Stomach (tissue), 4 donors: ENCODE measurements at regions not wholly inside any gene's neighbourhood (a gene's known extent, or its start where the extent isn't known, plus 50 kb on each side); places are given as distances from the start of the nearest gene placed in this dataset.

Source experiments
- EP300 ChIP-seq: sonication (generic); formaldehyde crosslinking; IDR thresholded peaks from one replicate; pipeline ENCODE4 v1.6.1; 2017; ENCODE audit warnings: antibody characterized with exemption
- POLR2A ChIP-seq, 4 donors: fragments of 450-650 bp; IDR thresholded peaks; one replicate each; pipeline ENCODE4 v1.6.1; 2016; ENCODE audit warnings: antibody characterized with exemption in 4 of 4, control low read depth in 2 of 4, mild to moderate bottlenecking in 1 of 4, moderate library complexity in 1 of 4
- POLR2AphosphoS5 ChIP-seq, 3 donors: sonication (generic); formaldehyde crosslinking; IDR thresholded peaks; one replicate each; pipeline ENCODE4 v1.6.1; 2016; ENCODE audit warnings: antibody characterized with exemption in 3 of 3
- TF ChIP-seq, protein P1 (sequence below), 7 experiments: fragments of 450-650 bp in 4 of 7; fragments of 200-600 bp in 3 of 7; sonication (generic) in 3 of 7; IDR thresholded peaks; one replicate each; pipeline ENCODE4 v1.5.1; 2016 to 2019; ENCODE audit warnings: antibody characterized with exemption in 7 of 7, control low read depth in 2 of 7, mild to moderate bottlenecking in 1 of 7

DNA sequence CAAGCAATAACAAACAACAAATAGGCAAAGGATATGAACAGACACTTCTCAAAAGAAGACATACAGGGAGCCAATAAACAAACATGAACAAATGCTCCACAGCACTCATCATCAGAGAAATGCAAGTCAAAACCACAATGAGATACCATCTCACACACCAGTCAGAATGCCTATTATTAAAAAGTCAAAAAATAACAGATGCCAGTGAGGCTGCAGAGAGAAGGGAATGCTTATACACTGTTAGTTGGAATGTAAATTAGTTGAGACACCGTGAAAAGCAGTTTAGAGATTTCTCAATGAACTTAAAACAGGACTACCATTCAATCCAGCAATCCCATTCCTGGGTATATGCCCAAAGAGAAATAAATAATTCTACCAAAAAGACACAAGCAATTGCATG is 129.8 kb upstream of the MAGEB2 start:
- TF ChIP-seq, protein P1, sequence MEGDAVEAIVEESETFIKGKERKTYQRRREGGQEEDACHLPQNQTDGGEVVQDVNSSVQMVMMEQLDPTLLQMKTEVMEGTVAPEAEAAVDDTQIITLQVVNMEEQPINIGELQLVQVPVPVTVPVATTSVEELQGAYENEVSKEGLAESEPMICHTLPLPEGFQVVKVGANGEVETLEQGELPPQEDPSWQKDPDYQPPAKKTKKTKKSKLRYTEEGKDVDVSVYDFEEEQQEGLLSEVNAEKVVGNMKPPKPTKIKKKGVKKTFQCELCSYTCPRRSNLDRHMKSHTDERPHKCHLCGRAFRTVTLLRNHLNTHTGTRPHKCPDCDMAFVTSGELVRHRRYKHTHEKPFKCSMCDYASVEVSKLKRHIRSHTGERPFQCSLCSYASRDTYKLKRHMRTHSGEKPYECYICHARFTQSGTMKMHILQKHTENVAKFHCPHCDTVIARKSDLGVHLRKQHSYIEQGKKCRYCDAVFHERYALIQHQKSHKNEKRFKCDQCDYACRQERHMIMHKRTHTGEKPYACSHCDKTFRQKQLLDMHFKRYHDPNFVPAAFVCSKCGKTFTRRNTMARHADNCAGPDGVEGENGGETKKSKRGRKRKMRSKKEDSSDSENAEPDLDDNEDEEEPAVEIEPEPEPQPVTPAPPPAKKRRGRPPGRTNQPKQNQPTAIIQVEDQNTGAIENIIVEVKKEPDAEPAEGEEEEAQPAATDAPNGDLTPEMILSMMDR (IDR thresholded peaks at IDR 0.05) = no peak
- no peak for TF ChIP-seq POLR2AphosphoS5 (IDR thresholded peaks at IDR 0.05)
- TF ChIP-seq POLR2A (IDR thresholded peaks at IDR 0.05) = no peak
- no peak for TF ChIP-seq EP300
